Inflammatory macrophage treated with lipopolysaccharide for 1 hour (primary cell): ENCODE measurements at regions not wholly inside any gene's neighbourhood (a gene's known extent, or its start where the extent isn't known, plus 50 kb on each side); places are given as distances from the start of the nearest gene placed in this dataset.
"Not testable (repeated sequence)": the region's sequence is repeated elsewhere in the genome, so short reads cannot be mapped to it uniquely, and the experiment has no call there.

ENCODE experiments used
- DNase-seq, 2 donors: peaks; one replicate each; pipeline ENCODE4 v3.0.0-alpha.2; 2020 to 2022

DNA sequence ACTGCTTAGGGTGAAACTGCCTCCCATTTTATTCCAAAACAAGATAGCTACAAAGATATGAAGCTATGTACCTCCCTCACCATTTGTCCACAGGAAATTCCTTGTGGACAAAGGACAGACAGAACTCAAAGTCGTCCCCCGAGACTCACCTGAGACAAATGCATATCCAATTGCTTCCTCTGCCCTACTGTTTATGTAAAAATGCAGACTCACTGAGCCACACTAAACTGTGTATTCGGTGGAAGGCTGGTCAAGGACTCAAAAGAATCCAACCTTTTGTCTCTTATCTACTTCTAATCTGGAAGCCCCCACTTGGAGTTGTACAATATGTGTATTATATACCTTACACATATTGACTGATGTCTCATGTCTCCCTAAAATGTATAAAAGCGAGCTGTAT lies 288.0 kb upstream of the ERCC4 start:
- no peak for DNase-seq

DNA sequence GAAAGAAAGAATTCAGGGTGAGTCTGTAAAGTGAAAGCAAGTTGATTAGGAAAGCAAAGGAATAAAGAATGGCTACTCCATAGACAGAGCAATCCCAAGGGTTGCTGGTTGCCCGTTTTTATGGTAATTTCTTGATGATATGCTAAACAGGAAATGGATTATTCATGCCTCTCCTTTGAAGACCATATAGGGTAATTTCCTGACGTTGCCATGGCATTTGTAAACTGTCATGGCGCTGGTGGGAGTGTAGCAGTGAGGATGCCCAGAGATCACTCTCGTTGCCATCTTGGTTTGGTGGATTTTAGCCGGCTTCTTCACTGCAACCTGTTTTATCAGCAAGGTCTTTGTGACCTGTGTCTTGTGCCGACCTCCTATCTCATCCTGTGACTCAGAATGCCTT lies 287.4 kb upstream of the ERCC4 start:
- not testable (repeated sequence) for DNase-seq

DNA sequence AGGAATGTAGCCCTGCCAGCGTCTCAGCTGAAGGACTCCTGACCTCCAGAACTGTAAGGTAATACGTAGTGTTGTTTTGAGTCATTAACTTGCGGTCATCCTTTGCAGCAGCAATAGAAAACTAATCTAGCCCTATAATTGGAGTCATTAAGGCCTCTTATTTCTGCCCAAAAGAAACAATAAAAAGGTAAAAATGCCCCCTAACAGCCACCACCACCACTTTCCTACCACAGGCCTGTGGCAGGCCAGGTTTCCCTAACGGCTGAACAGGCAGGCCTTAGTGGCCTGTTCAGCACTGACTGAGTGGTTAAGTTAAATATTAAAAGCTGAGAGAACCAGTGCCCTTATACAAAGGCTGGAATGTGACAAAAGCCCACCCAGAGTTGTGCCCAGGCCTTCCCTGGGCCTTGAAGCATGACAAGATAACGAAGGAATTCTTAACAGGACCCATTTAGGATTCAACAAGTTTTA lies 286.5 kb upstream of the ERCC4 start:
- DNase-seq, result no peak

DNA sequence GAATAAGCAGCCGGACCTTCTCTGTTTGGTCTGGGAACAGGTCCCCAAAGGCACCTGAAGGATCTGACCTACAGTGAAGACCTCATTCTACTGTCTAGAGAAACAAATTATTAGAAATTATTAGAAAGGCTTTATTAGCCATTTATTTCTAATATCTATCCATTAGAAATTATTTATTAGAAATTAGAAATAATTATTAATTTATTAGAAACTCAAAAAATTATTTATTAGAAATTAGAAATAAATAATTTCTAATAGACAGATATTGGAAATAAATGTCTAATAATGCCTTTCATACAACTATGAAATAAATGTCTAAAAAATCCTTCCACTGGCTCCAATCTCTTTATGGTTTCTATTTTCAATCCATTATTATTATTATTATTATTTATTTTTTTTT lies 285.7 kb upstream of the ERCC4 start:
- no peak for DNase-seq

DNA sequence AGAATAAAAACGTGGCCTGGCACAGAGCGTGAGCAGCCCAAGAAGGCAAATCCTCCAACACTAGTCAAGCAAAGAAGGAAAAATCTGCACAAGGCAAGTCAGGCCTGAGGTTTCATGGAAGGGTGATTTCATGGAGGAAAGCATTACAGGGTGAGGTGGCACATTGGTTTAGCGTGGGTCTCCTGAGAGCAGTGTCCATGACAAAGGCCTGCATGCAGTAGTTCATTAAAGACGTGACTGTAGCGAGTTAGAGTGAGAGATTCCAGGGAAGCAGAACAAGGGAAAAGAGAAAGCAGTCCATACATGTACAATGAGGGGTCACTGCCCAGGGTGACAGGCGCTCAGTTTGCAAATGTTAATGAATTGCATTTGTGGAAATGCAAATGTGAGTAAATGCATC lies 285.0 kb upstream of the ERCC4 start:
- DNase-seq, result no peak

DNA sequence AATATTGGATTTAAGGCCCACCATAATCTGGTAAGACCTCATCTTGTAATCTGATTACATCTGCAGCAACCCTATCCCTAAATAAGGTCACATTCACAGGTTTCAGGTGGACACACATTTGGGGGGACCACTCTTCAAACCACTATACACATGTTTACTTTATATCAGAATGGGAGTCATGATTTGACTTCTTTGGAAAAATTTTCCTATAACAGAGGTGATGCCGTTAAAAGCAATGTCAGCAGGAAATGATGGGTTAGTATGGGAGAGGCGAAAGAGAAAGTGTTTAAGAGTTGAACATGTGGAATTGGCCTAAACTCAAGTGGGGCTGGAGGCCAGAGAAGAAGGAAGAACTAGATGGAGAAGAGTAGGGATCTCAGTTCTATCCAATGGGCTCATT lies 281.7 kb upstream of the ERCC4 start:
- no peak for DNase-seq

DNA sequence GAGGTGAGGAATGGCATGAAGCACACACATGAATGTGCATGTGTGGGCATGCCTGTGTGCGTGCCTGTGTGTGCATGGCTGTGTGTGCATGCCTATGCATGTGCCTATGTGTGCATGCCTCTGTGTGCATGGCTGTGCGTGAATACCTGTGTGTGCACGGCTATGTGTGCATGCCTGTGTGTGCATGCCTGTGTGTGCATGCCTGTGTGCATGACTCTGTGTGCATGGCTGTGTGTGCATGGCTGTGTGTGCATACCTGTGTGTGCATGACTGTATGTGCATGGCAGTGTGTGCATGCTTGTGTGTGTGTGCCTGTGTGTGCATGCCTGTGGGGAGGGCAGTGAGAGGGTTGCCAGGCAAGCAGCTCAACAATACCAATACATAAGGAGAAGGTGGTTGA lies 276.5 kb upstream of the ERCC4 start:
- no peak for DNase-seq

DNA sequence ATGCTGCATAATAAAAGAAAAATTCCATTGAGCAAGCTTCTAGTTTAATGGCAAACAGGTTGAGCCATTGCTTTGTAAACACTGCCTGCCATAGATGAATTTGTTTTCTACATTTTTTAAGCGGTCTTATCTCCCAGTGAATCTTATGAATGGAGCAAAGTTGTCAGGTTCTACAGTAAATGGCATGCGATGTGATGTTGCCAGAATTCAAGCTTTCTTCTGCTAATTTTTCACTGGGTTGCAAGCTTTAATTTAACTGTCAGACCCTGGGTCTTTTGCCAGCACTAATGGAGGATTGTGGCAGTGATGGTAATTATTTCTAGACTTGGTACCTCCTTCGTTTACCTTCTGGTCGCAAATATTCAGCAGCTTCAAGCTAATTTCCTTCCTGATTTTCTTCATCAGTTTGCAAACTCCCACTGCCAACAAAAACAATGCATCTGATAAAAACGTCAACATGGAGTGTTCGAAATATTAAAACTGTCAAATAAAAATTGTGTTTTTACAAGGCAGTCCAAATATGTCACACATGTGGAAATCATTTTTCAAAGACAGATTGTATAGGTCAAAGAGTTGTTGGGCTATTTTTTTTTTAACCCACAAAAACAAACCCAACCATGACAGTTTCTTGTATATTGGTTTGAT lies 274.2 kb upstream of the ERCC4 start:
- DNase-seq, result no peak

DNA sequence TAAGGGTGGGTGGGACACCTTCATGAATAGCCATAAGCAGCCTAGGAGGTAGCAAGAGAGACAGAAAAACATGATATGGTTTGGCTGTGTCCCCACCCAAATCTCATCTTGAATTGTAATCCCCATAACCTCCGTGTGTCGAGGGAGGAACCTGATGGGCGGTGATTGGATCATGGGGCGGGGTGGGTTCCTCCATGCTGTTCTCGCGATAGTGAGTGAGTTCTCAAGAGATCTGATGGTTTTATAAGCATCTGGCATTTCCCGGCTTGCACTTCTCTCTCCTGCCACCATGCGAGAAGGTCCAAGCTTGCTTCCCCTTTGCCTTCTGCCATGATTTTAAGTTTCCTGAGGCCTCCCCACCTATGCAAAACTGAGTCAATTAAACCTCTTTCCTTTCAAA lies 259.1 kb upstream of the ERCC4 start:
- no peak for DNase-seq

DNA sequence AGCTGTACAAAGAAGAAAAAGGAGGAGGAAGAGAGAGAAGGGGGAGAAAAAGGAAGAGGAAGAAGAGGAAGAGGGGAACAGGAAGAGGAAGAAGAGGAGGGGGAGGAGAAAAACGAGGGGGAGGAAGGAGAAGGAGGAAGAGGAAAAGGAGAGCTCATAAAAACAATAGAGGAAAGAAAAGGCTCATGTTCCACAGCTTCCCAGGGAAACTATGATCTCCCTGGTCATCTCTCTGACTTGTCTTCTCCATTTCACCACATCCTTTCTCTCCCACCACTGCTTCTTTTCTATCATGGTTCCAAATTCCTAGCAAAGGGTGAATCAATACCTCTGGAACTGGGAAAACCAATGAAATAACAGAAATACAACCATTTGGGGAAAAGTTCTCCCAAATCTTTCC lies 254.1 kb upstream of the ERCC4 start:
- no peak for DNase-seq

DNA sequence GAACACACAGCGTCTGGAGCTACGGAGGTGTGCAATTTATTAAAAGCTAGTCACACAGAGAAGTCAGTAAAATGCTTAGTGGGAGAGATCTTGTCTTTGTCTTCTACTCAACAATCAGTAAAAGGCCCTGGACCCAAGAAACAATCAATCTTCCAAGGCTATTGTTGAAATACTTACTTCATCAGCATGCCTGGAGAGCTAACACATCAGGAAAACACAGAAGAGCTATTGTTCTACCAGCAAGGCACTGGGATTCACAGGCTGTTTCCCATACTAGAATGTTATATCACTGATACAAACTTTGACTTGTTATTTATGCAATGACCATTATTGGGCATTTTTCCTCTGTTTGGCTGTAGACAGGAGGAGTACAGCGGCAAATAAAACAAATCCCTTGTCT lies 247.8 kb upstream of the ERCC4 start:
- DNase-seq, result no peak

DNA sequence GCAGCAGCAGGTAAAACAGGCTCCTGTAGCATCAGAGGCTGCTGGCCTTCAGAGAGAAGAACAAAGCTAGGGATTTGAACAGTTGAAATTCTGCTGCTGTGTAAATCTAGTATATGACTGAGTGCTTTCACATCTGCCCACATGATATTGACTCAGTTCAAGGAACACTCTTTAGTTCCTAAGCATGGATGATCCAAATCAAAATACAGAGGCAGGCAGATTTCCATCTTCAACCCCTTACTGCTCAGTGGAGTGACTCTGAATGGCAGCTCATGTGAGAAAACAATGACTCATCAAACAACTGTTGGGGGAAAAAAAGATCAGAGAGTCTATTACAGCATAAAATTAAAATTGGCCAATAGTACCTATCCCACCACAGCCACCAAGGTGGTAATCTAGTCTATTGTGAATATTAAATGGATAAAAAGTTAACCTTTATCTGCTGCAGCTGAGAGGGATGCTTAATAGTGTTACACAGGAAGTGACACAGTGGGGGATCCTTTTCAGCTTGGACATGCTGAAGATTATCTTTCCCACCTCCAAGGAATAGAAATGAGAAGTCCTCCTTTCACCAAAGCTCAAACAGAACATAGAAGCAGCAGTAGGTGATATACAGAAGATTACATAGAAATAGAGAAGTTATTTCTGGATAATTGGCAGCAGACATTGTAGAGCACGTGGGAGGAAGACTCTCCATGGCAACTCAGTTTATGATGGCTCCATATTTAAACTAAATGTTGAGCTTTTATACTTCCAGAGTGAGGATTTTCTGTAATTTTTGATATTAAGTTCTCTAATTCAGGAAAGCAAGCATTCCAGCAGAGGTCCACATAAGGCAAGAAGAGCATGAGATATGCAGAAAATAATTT lies 239.7 kb upstream of the ERCC4 start:
- no peak for DNase-seq

DNA sequence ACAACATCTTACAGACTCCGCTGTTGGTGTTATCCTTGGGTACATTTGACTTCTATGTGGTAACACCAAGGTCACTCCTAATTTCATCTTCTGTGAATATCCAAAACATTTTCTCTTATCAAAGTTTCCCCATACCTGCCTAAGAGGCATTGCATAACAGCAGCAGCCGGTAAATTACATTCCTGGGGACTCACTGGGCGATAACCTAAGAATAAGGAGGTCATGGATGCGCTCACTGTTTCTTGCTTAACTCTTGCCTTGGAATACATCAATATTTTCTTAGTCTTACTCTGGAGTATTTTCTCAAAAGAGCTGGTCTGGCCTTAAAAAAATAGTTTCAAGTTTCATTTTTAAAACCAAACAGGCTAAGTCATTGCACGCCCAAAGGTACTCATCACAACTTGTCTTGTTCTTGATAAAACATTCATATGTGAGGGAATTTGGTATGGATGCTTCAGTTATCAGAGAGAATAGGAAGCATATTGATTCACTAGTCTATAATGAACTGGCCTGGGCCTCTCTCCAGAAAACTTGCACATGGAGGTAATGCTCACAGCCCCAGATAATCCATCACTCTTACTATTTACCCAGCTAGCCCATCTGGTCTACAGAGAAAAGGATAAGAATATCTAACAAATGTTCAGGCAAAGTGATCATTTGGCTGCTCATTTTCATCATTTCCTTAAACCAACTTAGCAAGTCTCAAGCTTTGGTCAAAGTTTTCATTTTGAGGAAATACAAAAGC lies 235.0 kb upstream of the ERCC4 start:
- no peak for DNase-seq

DNA sequence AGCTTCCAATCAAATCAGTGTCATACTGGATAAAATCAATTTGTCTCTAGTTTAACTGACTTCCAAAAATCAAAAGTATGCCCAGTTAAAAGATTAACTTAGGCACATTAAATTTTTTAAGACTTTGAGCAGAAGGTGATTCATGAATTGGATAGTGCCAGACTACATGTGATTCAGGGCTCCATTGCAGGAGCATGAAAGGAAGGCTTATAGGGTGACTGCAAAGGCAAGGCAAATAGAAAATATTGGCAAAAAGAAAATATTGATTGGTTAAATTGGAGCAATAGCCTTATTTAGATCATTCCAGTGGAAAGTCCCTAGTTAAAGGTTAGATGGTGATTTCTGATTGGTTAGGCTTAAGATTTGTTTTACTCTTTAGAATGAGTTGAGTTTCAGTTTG lies 223.9 kb upstream of the ERCC4 start:
- no peak for DNase-seq

DNA sequence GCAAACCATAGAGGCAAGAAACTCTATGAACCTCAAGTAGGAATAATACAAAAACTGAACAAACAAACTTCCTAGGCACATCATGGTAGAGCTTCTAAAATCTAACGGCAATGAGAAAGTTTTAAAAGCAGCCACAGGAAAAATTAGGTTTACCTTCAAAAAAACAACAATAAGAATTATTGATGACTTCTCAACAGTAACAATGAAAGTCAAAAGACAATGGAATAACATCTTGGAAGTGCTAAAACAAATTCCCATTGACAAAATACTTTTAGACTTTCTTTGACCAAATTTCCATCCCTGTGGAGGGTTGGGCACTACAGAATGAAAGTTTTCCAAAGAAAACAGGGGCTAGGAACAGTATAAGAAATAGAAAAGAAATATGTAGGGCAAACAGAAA lies 222.9 kb upstream of the ERCC4 start:
- no peak for DNase-seq

DNA sequence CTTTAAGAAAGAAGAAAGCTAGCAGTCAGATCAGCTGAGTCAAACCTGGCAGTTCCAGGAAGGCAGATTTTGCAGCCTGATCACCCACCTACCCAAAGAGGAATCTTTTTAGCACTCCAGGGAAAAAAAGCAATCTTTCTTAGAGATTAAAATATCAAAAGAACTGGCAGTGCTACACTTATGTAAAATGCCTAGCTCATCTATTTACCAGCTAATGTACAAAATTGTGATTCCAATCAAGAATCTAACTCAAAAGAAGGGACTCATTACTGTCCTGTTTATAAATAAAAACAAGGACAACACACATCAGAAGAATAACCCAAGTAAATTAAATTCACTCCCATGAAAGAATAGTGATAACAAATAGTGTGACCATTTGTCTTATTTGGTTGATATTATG lies 222.4 kb upstream of the ERCC4 start:
- no peak for DNase-seq

DNA sequence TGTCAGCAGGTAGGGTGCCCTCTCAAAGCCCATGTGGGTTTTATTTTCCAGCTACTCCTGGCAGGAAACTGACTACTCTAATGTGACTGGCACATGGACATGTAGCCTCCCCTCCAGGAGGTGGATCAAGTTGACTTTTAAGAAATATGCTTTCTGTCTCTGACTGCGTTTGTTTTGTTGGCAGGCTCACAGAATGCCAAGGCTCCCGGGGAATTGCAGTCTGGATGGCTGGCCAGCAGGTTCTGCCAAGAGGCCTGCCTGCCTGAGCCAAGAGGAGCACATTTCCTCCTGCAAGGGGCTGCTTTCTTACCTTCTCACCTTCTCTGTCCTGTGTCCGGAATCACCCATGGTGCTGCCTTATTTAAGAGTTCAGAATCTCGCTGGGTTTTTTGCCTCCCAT lies 217.3 kb upstream of the ERCC4 start:
- DNase-seq, result no peak

DNA sequence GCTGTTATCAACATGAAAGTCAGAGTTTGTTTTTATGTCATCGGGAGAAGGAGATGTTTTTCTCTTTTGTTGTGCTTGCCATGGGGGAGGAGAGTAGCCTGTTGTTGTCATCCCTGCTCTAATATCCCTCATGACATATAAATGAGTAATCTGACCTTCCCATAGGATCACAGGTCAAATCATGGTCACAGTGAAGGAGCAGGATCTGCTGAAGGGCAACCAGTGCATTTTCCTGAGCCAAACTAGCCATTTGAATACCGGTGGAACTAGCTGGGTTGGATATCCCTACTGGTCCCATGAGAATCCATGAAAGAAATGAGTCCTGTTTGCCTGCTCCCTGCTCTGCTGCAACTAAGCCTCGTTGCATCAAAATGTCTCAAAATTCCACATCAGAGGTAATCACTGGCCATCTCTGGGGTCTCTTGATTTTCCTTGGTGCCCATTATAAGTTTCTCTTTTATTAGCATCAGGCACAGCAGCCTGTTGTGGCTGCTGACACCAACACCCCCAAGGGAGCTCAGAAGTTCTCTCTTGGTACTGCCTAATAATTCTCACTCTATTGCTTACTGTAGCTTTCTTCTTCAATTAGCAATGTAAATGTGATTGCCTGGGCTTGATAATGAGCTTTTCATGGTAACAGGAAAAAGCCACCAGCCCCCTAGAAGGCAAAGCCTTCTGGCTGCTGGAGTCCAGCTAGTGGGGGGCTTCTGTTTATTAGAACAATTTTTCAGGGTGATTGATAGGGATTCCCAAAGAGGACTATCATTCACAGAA lies 211.4 kb upstream of the ERCC4 start:
- no peak for DNase-seq

DNA sequence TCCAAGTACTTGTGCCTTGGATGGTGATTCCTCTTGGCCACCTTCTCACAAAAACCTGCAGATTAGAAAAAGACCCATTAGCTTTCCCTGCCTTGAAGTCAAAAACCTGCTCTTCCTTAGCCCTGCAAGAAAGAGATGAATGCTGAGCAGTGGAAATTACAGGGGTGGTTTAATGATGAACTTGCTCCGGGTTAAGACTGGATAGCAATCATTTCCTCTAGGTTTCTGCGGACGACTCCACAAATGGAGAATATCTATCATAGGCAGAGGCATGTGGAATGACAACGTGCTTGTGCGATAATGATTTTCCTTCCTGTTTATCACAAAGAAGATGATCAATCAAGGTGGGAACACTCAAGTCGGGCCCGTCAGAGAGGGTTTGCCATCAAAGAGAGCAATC lies 201.2 kb upstream of the ERCC4 start:
- no peak for DNase-seq

DNA sequence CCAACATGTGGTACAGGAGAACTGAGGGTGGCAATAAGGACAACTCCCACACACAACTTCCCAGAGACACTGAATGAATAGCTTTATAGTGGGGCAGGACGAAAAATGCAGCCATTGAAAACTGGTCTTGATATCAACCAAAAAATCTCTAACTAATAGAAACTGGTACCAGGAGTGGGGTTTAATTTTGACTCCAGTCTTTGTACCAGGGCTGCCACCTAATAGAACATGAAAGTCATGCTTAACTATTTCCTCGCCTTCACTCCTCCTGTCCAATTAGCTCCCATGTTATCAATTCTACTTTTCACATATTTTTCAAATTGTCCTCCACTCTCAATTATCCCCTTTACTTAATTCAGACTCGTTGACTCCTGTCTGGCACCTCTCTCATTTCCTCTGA lies 192.0 kb upstream of the ERCC4 start:
- DNase-seq, result no peak

DNA sequence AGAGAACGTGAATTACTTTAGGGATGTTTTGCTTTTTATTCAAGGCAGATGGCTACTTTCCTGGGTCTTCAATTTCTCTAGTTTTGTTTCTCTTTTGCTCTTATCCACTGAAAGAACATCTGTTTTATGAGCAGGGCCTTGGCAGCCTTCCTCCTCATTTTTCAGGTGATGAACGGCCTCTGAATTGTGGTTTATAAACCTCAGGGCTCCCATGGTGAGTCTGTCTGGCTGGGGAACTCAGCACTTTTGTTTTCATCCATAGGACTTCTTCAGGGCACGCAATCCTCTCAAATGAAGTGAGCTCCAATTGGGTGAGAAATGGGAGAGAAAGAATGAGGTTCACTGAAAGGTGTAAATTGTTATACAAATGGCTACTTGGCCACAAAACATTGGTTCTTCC lies 186.4 kb upstream of the ERCC4 start:
- no peak for DNase-seq

DNA sequence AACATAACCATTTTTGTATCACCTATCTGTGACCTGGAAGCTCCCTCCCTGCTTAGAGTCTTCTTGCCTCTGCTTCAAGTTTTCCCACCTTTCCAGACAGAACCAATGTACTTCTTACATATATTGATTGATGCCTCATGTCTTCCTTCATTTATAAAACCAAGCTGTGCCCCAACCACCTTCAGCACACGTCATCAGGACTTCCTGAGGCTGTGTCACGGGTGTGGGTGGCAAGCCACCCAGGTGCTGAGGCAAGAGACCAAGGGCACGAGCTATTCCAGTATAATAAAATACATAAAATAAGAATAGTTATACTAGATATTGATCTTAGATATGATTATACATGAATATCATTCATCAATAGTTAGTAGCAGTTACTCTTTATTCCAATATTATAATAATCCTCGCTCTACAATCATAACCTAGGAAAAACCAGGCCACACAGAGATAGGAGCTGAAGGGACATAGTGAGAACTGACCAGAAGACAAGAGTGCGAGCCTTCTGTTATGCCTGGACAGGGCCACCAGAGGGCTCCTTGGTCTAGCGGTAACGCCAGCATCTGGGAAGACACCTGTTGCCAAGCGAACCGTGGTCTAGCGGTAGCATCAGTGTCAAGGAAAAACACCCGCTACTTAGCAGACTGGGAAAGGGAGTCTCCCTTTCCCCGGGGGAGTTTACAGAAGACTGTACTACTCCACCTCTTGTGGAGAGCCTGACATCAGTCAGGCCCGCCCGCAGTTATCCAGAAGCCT lies 180.2 kb upstream of the ERCC4 start:
- DNase-seq, result not testable (repeated sequence)
